GM21737 (cell line): ENCODE measurements at regions not wholly inside any gene's neighbourhood (a gene's known extent, or its start where the extent isn't known, plus 50 kb on each side); places are given as distances from the start of the nearest gene placed in this dataset.

Source experiments
- ATAC-seq: cut with Tn5 transposase; IDR thresholded peaks from one replicate; pipeline ENCODE4 v1.9.1; 2021; ENCODE audit warnings: mild to moderate bottlenecking, moderate library complexity; ENCODE audit not compliant: unreplicated experiment

- no peak for ATAC-seq
These were observed 109.4 kb downstream of the RCN1 start for GRCh38 chr11:32200136-32200847.

GRCh38 chr11:32204751-32205150 is 113.9 kb downstream of the RCN1 start:
- no peak for ATAC-seq

DNA sequence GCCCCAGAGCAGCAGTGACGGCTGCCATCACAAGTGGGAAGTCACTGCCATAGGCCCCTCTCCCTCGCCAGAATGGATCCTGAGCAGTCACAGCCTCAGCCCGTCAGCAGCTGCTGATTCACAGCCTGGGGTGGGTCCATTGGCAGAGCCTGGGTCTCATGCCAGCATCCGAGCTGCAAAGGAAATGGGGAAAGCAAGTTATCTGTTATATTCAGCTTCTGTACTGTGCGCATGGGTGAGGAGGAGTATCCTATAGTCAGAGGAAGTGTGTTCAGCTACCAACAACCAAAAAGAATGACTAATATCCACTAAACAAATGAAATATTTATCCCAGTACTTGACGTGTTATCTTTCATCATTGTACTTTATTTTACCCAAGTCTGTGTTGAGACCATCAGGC is 119.7 kb downstream of the RCN1 start:
- ATAC-seq = no peak

GRCh38 chr11:32213223-32213622 is 122.3 kb downstream of the RCN1 start:
- no peak for ATAC-seq

DNA sequence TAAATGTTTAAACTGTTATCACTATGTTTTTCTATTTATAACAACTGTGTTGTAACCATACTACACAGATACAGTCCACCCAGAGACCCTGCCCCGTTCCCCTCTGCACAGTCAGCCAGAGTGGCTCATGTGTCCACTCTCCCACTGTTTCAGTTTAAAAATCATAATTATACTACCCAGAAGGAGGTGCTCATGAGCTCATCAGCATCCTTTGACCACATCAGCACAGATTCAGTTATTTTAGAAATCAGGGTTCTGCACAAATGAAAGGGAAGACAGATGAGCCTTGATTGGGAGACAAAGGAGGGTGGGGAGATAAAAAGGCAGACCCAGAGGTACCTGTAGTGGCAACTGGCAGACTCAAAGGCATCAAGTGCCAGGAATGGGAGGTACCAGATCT is 124.3 kb downstream of the RCN1 start:
- ATAC-seq = no peak

DNA sequence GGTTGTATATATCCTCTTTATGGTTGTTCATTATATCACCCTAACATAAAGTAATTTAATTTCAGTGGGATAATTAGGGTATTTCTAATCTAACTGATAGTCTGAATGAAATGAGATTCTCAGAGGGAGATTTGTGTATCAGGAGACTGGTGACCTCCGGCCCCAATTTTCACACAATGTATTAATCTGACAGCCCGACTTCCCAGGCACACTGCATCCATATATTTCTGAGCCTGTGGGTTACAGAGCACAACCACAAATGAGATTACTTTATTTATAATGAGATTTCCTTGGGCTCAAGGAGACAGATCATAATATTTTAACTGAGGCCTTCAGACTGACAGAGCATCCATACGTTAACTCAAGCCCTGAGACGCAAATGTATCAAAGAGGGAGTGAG is 125.9 kb downstream of the RCN1 start:
- ATAC-seq = no peak

- no peak for ATAC-seq
These were observed 128.4 kb downstream of the RCN1 start for GRCh38 chr11:32219320-32219719.

DNA sequence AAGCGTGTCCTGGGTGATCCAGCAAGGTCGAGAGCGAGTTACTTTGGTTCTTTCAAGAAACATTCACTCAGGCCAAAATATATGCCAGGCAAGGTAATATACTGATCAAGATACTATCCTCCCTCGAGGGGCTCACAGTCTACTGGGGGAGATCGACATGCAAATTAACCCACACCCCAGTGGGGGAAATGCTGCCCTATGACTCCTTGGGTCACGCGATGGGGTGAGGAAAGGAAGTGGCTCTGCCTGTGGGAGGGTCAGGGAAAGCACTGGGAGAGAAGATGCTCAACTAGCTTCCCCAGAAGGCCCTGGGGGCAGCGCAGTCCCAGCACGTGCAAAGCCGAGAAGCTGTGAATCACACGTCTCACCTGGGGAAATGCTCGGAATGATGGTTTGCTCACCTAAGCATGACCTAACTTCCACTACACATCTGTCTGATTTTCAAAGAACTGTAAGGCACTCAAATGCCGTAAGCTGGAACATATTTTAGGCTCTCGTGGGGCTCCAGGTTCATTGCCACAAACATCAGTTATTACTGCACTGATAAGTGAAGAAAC is 130.7 kb downstream of the RCN1 start:
- no peak for ATAC-seq

DNA sequence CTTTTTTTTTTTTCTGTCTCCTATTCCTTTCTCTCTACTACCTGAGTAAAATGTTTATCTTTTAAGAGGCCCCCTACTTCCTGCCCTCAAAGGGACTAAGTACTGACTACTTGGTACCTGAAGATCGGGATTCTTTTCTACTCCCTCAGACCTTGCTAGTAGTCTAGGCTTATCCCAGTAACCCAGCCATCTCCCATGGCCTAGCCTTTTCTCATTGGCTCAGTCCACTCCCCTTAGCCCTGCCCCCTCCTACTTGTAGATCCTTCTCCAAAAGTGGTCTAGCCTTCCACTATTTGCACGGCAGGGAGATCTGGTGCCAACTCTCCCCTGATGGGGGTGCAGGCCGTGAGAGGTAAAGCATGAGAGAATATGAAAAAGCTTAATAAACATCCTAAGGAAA is 133.7 kb downstream of the RCN1 start:
- no peak for ATAC-seq

DNA sequence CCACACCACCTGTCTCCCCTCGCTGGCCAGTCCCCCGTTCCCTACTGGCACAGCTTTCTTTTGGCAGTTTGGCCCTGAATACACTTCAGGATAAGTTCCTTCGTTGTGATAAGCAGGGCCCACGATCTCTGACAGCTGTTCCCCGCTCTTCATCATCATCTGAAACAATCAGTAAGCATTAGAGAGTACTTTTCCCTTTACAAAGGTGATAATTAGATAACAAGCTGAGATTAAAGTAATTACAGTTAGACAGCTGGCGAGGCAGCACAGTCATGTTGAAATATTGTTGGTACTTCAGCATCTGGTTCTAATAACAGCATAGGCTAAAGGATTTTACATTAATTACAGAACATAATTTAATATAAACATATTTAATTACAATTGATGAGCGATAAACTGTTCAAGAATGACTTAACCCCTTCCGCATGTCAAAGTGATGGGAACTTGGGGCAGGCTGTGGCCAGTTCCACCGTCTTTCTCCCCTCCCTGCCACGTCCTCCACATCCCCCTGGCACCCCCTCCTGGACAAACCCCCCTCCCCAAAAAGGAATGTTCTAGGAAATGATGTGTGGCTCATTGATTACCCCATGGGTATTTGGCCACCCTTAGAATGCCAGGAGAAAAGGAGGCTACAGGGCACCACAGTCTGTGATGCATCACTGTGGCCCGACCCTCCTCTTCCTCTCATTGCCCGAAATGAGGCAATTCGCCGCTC is 134.9 kb downstream of the RCN1 start:
- ATAC-seq = no peak

DNA sequence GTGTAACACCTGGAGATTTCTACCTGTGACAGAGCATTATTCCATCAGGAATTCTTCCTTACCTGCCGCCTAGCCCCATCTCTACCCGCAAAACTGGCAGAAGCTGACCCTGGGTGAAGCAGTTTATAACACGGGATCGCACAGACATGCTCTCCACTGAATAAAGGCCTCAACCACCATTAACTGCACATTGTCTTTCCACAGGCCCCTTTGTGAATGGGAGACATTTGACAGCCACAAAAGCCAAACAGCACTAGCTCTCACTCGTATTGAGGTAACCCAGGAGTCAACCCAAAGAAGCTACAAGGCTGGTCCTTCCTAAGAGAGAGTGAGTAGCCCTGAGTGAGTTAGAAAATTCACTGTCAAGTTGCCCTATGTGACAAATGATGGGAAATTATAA is 135.6 kb downstream of the RCN1 start:
- ATAC-seq = no peak

DNA sequence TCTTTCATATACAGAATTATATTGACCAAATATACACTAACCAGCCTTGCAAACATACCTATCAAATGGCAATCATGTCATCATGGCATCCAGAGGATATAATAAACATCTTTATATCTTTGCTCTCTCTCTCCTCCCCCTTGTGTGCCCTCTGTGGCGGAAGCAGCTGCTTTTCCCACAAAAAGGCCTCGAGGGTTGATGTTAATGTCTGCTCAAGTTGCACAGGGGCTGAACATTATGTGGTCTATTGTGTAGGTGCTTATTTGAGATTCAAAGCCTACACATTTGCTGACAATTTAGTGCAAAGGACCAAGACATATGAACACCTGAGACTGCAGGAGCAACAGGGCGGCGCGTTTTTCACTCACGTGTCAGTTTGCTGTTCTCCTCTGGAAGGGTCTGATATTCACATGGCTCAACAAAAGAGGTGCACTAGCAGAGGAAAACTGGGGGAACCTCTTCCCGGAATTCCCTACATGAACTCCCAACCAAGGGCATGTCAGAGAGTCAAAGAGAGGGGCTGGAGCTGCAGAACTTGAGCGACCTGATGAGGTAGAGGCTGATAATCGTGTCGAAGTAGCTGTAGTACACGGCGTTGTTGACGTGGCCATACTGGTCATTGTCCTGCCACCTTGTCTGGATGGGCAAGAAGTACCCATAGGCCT is 138.8 kb downstream of the RCN1 start:
- ATAC-seq = no peak

GRCh38 chr11:32231909-32232493 is 141.1 kb downstream of the RCN1 start:
- ATAC-seq = no peak

DNA sequence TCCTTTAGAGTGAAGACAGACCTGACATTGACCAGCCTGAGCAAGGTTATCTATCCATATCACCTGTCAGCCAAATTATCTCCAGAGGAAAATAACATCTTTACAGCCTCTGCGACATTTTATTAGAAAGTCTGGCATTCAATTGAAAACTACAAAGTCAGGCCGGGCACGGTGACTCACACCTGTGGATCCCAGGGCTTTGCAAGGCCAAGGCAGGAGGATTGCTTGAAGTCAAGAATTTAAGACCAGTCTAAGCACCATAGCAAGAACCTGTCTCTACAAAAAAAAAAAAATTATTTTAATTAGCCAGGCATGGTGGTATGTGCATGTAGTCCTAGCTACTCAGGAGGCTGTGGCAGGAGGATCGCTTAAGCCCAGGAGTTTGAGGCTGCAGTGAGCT is 141.6 kb downstream of the RCN1 start:
- ATAC-seq = no peak

DNA sequence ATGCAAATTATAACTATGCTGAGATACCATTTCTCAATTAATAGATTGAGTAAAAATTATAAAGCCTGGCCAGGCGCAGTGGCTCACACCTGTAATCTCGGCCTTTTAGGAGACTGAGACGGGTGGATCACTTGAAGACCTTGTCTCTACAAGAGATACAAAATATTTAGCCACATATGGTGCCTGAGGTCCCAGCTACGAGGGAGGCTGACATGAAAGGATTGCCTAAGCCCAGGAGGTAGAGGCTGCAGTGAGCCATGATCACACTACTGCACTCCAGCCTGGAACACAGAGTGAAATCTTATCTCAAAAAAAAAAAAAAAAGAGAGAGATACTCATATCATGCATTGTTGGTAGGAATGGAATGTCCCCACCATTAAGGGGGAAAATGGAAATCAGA is 142.4 kb downstream of the RCN1 start:
- ATAC-seq = no peak

- ATAC-seq = no peak
These were observed 143.1 kb downstream of the RCN1 start for GRCh38 chr11:32233928-32234327.

GRCh38 chr11:32244453-32244852 is 153.6 kb downstream of the RCN1 start:
- ATAC-seq = no peak

DNA sequence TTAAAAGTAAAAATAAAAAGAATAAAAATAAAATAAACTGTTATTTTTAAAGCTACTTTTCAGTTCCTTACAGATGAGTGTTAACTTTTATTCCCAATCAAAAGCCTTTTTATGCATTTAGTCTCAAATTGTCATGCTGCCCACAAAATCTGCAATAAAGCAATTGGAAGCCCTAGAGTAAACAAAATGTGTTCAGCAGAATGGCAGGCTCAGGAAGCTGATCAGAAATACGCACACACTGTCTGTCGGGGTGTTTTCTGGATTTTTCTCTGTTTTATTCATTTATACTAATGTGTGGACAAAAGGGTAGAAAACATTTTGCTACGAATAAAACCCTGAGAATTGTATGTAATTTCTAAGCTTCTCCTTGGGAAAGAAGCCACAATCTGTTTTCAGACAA is 162.8 kb downstream of the RCN1 start:
- no peak for ATAC-seq

DNA sequence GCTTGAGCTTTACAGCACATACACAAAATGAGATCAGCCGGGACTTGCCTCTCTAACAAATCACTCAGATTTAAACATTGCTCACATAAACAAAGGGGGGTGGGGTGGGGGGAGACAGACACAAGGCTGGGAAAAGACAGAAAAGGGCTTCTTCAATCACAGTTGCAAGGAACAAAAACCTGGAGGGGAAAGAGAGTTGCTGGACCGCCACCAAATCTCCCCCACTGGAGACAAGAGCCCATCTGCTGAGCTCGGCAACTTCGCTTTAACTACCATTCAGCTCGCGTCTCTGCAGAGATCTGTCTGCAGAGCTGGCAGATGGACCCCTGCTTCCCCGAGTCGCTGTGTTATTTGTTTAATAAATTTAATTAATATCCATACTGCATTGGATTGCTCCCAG is 165.0 kb downstream of the RCN1 start:
- ATAC-seq = no peak

- ATAC-seq = no peak
These were observed 165.6 kb downstream of the RCN1 start for GRCh38 chr11:32256466-32256865.

DNA sequence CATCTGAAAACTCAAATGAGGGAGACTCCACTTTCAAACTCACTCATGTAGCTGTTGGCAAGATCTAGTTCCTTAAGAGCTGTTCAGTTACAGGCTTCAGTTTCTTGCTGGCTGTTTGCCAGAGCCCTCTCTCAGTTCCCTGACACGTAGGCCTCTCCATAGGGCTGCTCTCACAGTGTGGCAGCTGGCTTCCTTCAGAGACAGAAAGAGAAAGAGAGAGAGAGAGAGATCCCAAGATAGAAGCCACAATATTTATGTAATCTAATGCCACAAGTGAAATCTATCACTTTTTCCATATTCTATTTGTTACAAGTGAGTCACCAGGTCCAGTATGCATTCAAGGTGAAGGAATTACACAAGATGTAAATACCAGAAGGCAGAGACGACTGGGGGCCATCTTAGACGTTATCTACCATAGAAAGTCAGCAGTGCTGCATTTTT is 168.8 kb downstream of the RCN1 start:
- peak; percentile 96 for ATAC-seq
